HepG2 (cell line): ENCODE measurements at regions not wholly inside any gene's neighbourhood (a gene's known extent, or its start where the extent isn't known, plus 50 kb on each side); places are given as distances from the start of the nearest gene placed in this dataset.
"Not testable (repeated sequence)": the region's sequence is repeated elsewhere in the genome, so short reads cannot be mapped to it uniquely, and the experiment has no call there.

Source experiments
- CHD2 ChIP-seq: IDR thresholded peaks from 2 replicates; pipeline ENCODE4 v1.6.1; 2011; ENCODE audit warnings: low read depth, low read length, improper control_type of control experiment
- EZH2 ChIP-seq: conservative IDR thresholded peaks from 2 replicates; pipeline ENCODE4 v1.6.1; 2012; ENCODE audit warnings: mild to moderate bottlenecking, low read depth, low read length, moderate library complexity
- POLR2A ChIP-seq, 2 experiments: IDR thresholded peaks; 2 replicates each; pipeline ENCODE4 v1.6.1; 2011; ENCODE audit warnings: low read depth in 2 of 2, low read length in 2 of 2, mild to moderate bottlenecking in 1 of 2, moderate library complexity in 1 of 2; ENCODE audit not compliant: insufficient read depth in 1 of 2
- ZNF335 ChIP-seq: sonication (generic); formaldehyde crosslinking; IDR thresholded peaks from 2 replicates; pipeline ENCODE4 v1.4.0; 2020; ENCODE audit warnings: missing genetic modification reagents
- ZNF652 ChIP-seq: IDR thresholded peaks from 2 replicates; pipeline ENCODE4 v1.6.1; 2016; ENCODE audit warnings: low read depth, borderline replicate concordance
- TF ChIP-seq, protein P1 (sequence below): sonication (generic); formaldehyde crosslinking; IDR thresholded peaks from 2 replicates; pipeline ENCODE4 v1.5.1; 2020; ENCODE audit warnings: mild to moderate bottlenecking, missing genetic modification reagents, moderate library complexity
- TF ChIP-seq, protein P2 (sequence below): sonication (generic); formaldehyde crosslinking; IDR thresholded peaks from 2 replicates; pipeline ENCODE4 v1.5.0; 2020; ENCODE audit warnings: mild to moderate bottlenecking, missing genetic modification reagents, moderate library complexity

- TF ChIP-seq, protein P1, sequence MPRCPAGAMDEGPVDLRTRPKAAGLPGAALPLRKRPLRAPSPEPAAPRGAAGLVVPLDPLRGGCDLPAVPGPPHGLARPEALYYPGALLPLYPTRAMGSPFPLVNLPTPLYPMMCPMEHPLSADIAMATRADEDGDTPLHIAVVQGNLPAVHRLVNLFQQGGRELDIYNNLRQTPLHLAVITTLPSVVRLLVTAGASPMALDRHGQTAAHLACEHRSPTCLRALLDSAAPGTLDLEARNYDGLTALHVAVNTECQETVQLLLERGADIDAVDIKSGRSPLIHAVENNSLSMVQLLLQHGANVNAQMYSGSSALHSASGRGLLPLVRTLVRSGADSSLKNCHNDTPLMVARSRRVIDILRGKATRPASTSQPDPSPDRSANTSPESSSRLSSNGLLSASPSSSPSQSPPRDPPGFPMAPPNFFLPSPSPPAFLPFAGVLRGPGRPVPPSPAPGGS (CRISPR knock-in tag) = not testable (repeated sequence)
- TF ChIP-seq, protein P2, sequence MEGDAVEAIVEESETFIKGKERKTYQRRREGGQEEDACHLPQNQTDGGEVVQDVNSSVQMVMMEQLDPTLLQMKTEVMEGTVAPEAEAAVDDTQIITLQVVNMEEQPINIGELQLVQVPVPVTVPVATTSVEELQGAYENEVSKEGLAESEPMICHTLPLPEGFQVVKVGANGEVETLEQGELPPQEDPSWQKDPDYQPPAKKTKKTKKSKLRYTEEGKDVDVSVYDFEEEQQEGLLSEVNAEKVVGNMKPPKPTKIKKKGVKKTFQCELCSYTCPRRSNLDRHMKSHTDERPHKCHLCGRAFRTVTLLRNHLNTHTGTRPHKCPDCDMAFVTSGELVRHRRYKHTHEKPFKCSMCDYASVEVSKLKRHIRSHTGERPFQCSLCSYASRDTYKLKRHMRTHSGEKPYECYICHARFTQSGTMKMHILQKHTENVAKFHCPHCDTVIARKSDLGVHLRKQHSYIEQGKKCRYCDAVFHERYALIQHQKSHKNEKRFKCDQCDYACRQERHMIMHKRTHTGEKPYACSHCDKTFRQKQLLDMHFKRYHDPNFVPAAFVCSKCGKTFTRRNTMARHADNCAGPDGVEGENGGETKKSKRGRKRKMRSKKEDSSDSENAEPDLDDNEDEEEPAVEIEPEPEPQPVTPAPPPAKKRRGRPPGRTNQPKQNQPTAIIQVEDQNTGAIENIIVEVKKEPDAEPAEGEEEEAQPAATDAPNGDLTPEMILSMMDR (CRISPR knock-in tag) = not testable (repeated sequence)
- not testable (repeated sequence) for TF ChIP-seq ZNF652 (CRISPR knock-in tag); POLR2A (IDR thresholded peaks at IDR 0.05; ENCODE audit: insufficient read depth in 1 of 2, low read depth in 2 of 2, low read length in 2 of 2); ZNF335 (CRISPR knock-in tag); EZH2; CHD2
These were observed 179.4 kb upstream of the KLF8 start for GRCh38 chrX:56052673-56053330.
